Endothelial cell of umbilical vein (primary cell): ENCODE measurements at regions not wholly inside any gene's neighbourhood (a gene's known extent, or its start where the extent isn't known, plus 50 kb on each side); places are given as distances from the start of the nearest gene placed in this dataset.

Experiments
- BruUV-seq: library from RNA; stranded (reverse); fragments of 400-500 nt; replicated peaks from 2 replicates; lab custom pipeline; 2021; lab: Mats Ljungman, UMichigan
- CTCF ChIA-PET: fragments of 300-600, 350-600 bp; sonication (Branson Sonifier 250); formaldehyde crosslinking; loops from one replicate; lab custom pipeline; 2021; ENCODE audit warnings: antibody characterized with exemption, inconsistent platforms; lab: Charles Lee
- POLR2A ChIA-PET: fragments of 300-600, 350-600 bp; sonication (Branson Sonifier 250); formaldehyde crosslinking; loops from one replicate; lab custom pipeline; 2021; ENCODE audit warnings: antibody characterized with exemption, inconsistent platforms; lab: Charles Lee
- DNase-seq: peaks from one replicate; pipeline ENCODE4 v3.0.0-alpha.2; 2011; ENCODE audit warnings: low read depth, low spot score
- FAIRE-seq: peaks from 2 replicates; lab custom pipeline; 2011; peaks lifted over from hg19 to GRCh38; lab: Jason Lieb, UNC
- H2AFZ ChIP-seq: 2 replicates; pipeline ENCODE4 v1.6.0; 2012; ENCODE audit warnings: low read depth, low read length, control low read depth, inconsistent platforms
- H3K27ac ChIP-seq: 2 replicates; pipeline ENCODE4 v1.5.1; 2011; ENCODE audit warnings: low read depth, mild to moderate bottlenecking, control low read depth, low read length, moderate library complexity; ENCODE audit not compliant: insufficient read depth
- H3K27me3 ChIP-seq, 2 experiments: 2 replicates each; pipeline versions ENCODE4 v1.6.0 to v1.6.1; 2011; ENCODE audit warnings: low read length in 2 of 2, mixed read lengths in 1 of 2; ENCODE audit not compliant: control insufficient read depth in 2 of 2, insufficient read depth in 2 of 2
- H3K36me3 ChIP-seq, 2 experiments: 2 replicates in 1 of 2; 3 replicates in 1 of 2; pipeline ENCODE4 v1.5.1; 2011; ENCODE audit warnings: low read length in 2 of 2, mild to moderate bottlenecking in 1 of 2, moderate library complexity in 1 of 2; ENCODE audit not compliant: control insufficient read depth in 2 of 2, insufficient read depth in 2 of 2; ENCODE audit errors: extremely low read depth in 1 of 2
- H3K4me1 ChIP-seq: 3 replicates; pipeline ENCODE4 v1.5.1; 2011; ENCODE audit warnings: mild to moderate bottlenecking, low read length; ENCODE audit not compliant: control insufficient read depth, insufficient read depth; ENCODE audit errors: extremely low read depth
- H3K4me2 ChIP-seq: 2 replicates; pipeline ENCODE4 v1.6.1; 2011; ENCODE audit warnings: low read length, control low read depth, mixed read lengths; ENCODE audit not compliant: insufficient read depth
- H3K4me3 ChIP-seq, 3 experiments: fragments of 200-600 bp in 1 of 3; sonication (generic), shearing (Covaris generic) in 1 of 3; replicated peaks in 1 of 3; 2 replicates each; pipeline ENCODE4 v1.5.1; 2011 to 2016; ENCODE audit warnings: control low read depth in 3 of 3, low read length in 3 of 3, mild to moderate bottlenecking in 2 of 3, inconsistent platforms in 1 of 3, low read depth in 1 of 3, moderate library complexity in 1 of 3; ENCODE audit not compliant: insufficient read depth in 1 of 3
- H3K79me2 ChIP-seq: 2 replicates; pipeline ENCODE4 v1.6.0; 2012; ENCODE audit warnings: low read length, inconsistent platforms; ENCODE audit not compliant: control insufficient read depth, insufficient read depth
- H3K9ac ChIP-seq: replicated peaks from 2 replicates; pipeline ENCODE3; 2011; ENCODE audit warnings: low read length, control low read depth; ENCODE audit not compliant: insufficient read depth; ENCODE audit errors: extremely low read depth
- H3K9me1 ChIP-seq: replicated peaks from 3 replicates; pipeline ENCODE4 v1.6.0; 2011; ENCODE audit warnings: mild to moderate bottlenecking, low read length; ENCODE audit not compliant: control insufficient read depth, insufficient read depth; ENCODE audit errors: extremely low read depth
- H3K9me3 ChIP-seq: replicated peaks from 2 replicates; pipeline ENCODE4 v1.5.1; 2012; ENCODE audit warnings: low read length, inconsistent platforms; ENCODE audit not compliant: control insufficient read depth, insufficient read depth
- H4K20me1 ChIP-seq: replicated peaks from 2 replicates; pipeline ENCODE3; 2011; ENCODE audit warnings: mild to moderate bottlenecking, low read length; ENCODE audit not compliant: control insufficient read depth, insufficient read depth; ENCODE audit errors: extremely low read depth
- CTCF ChIP-seq, 2 donors: IDR thresholded peaks; 1 replicate in 1 of 2; 2 replicates in 1 of 2; pipeline ENCODE4 v1.5.1; 2011; ENCODE audit warnings: low read length in 2 of 2, mild to moderate bottlenecking in 2 of 2, moderate library complexity in 2 of 2, control low read depth in 1 of 2, inconsistent platforms in 1 of 2, low read depth in 1 of 2; ENCODE audit not compliant: insufficient read depth in 1 of 2; ENCODE audit errors: extremely low read depth in 1 of 2
- EZH2 ChIP-seq: IDR thresholded peaks from 2 replicates; pipeline ENCODE4 v1.6.1; 2012; ENCODE audit warnings: borderline replicate concordance, low read depth, mild to moderate bottlenecking, moderate library complexity, low read length, inconsistent platforms; ENCODE audit not compliant: severe bottlenecking
- FOS ChIP-seq: IDR thresholded peaks from 2 replicates; pipeline ENCODE4 v1.6.1; 2011; ENCODE audit warnings: mild to moderate bottlenecking, low read length, moderate library complexity, borderline replicate concordance; ENCODE audit not compliant: insufficient read depth
- GATA2 ChIP-seq: IDR thresholded peaks from 2 replicates; pipeline ENCODE4 v1.7.0; 2011; ENCODE audit warnings: low read depth, mild to moderate bottlenecking, moderate library complexity, mixed read lengths, low read length; ENCODE audit not compliant: insufficient read length, insufficient read depth
- JUN ChIP-seq: IDR thresholded peaks from 2 replicates; pipeline ENCODE4 v1.6.1; 2011; ENCODE audit warnings: borderline replicate concordance, low read depth; ENCODE audit not compliant: insufficient read length, insufficient read depth
- MYC ChIP-seq: IDR thresholded peaks from one replicate; pipeline ENCODE4 v1.6.1; 2011; ENCODE audit warnings: mild to moderate bottlenecking, low read depth, low read length
- POLR2A ChIP-seq: IDR thresholded peaks from 2 replicates; pipeline ENCODE4 v1.6.1; 2012; ENCODE audit warnings: low read depth, mild to moderate bottlenecking, control low read depth, low read length
- POLR2AphosphoS5 ChIP-seq: IDR thresholded peaks from 2 replicates; pipeline ENCODE4 v1.6.1; 2012; ENCODE audit warnings: low read depth, mild to moderate bottlenecking, control low read depth, low read length, moderate library complexity; ENCODE audit not compliant: insufficient read depth
- dilution Hi-C: fragments of 300-500 bp; cut with MboI; formaldehyde crosslinking; loops from one replicate; pipeline ENCODE4 v1.15.0; 2019; ENCODE audit warnings: low sequenced_read_pairs; ENCODE audit not compliant: extremely low pct_ligation_motif_present
- intact Hi-C: fragments of 100-400 bp; cut with micrococcal nuclease; formaldehyde crosslinking; loops from one replicate; pipeline ENCODE4 v1.10.0; 2022
- TF ChIP-seq, protein P1 (sequence below): IDR thresholded peaks from 2 replicates; pipeline ENCODE4 v1.6.1; 2011; ENCODE audit not compliant: insufficient read depth, insufficient read length

DNA sequence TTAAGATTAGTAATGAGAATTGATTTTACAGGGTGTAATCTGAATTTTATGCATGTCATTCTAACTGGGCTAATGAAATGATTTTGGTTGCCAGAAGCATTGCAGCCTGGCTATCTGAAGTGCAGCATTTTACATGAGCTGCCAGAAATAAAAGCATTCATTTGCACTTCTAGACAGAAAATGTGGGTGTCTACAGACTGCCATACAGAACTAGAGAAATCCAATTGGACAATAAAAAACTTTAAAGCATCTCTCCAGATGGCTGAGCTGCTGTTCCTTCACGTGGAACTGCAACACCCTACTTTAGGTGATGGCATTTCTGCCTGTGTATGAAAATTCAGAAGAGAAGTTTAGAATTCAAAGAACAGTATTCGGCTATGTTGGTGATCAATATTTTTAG is 450.1 kb upstream of the SLITRK1 start:
- H2AFZ ChIP-seq = no peak overlapping the region
- H3K36me3 ChIP-seq = no peaks in the 10 kb centered on the region
- H3K27ac ChIP-seq = no peak overlapping the region
- H3K4me1 ChIP-seq = no peaks in the 10 kb centered on the region
- BruUV-seq = no TSS peak
- POLR2A ChIA-PET = no interaction called here
- intact Hi-C loops = no loop called here
- CTCF ChIA-PET = no interaction called here
- FAIRE-seq = no peak
- no peak for DNase-seq
- H3K27me3 ChIP-seq = no peaks in the 10 kb centered on the region
- no peaks in the 10 kb centered on the region for H3K79me2 ChIP-seq
- H3K4me2 ChIP-seq = no peak overlapping the region
- H3K9me1 ChIP-seq = no peaks in the 10 kb centered on the region
- no peak overlapping the region for H3K4me3 ChIP-seq
- no peak for TF ChIP-seq CTCF (IDR thresholded peaks at IDR 0.05; ENCODE audit: extremely low read depth in 1 of 2, insufficient read depth in 1 of 2, low read depth in 1 of 2, low read length in 2 of 2)
- TF ChIP-seq, protein P1, sequence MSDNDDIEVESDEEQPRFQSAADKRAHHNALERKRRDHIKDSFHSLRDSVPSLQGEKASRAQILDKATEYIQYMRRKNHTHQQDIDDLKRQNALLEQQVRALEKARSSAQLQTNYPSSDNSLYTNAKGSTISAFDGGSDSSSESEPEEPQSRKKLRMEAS = no peak
- TF ChIP-seq FOS = no peak
- no peak for TF ChIP-seq EZH2
- TF ChIP-seq MYC = no peak
- TF ChIP-seq JUN = no peak
- no peak for TF ChIP-seq GATA2
- no peak for TF ChIP-seq POLR2A
- no peak for TF ChIP-seq POLR2AphosphoS5
- peaks cover 7% of the 10 kb centered on the region for H3K9me3 ChIP-seq
- H3K9ac ChIP-seq = no peak overlapping the region
- no peaks in the 10 kb centered on the region for H4K20me1 ChIP-seq
- dilution Hi-C loops = no loop called here
